Stimulated activated CD4-positive, alpha-beta T cell treated with anti-CD3 and anti-CD28 coated beads, TNF-alpha, amount 100 ng/mL, for 24 hours (primary cell): ENCODE measurements at regions not wholly inside any gene's neighbourhood (a gene's known extent, or its start where the extent isn't known, plus 50 kb on each side); places are given as distances from the start of the nearest gene placed in this dataset.

ENCODE experiments used
- DNase-seq, 3 experiments: peaks; one replicate each; pipeline ENCODE4 v3.0.0-alpha.2; 2020; ENCODE audit warnings: low read depth in 3 of 3

GRCh38 chr13:70662231-70662940, 554.1 kb upstream of the KLHL1 start:
- DNase-seq = no peak

DNA sequence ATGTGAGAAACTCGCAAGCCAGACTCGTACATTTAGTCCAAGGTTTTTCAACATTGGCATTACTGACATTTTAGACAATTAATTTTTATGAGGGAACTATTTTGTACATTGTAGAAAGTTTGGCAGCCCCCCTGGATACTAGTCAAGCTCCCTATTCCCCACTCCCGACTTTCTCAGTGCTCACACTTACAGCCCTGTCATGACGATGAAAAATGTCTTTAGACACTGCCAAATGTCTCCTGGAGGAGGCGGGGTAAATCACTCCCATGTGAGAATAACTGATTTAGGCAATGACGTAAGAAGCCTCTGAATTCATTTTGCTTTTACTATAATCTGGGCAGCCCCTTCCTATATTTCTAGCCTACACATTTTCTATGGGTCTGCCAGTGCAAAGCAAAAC, 535.8 kb upstream of the KLHL1 start:
- no peak for DNase-seq

DNA sequence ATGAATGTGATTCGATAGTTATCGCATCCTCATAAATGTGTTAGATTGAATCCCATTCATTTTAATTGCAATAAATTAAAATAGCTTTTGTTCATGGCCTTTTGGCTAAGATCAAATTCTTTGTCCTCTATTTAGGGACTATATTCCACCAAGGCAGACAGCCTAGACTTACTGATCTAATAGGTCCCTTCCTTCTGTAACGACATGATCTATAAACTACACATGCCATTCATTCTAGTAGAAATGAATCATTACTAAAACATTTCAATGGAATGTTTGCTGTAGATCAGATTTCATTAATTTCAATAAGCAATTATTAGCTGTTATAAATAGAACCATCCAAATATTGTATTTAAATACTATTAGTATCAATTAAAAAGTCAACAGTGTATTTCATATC, 526.6 kb upstream of the KLHL1 start:
- no peak for DNase-seq

GRCh38 chr13:70630247-70630646, 522.0 kb upstream of the KLHL1 start:
- no peak for DNase-seq

DNA sequence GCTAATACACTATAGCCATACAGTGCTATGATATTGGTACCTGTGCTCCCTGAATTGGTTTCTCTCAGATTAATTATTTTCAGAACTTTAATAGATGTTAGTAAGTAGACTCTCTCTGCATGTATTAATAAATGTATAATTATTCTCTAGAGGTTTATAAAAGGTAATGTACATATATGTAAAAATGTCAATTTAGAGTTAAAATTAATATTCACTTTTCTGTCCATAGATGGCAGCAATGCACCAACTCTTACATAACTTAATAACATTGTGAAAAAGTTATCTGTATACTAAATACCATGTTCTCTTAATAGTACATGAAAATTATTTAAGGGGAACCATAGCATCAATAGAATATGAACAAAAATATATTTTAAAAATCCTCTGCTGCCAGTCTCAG, 515.0 kb upstream of the KLHL1 start:
- DNase-seq = no peak

GRCh38 chr13:70622796-70623195, 514.5 kb upstream of the KLHL1 start:
- DNase-seq = no peak

DNA sequence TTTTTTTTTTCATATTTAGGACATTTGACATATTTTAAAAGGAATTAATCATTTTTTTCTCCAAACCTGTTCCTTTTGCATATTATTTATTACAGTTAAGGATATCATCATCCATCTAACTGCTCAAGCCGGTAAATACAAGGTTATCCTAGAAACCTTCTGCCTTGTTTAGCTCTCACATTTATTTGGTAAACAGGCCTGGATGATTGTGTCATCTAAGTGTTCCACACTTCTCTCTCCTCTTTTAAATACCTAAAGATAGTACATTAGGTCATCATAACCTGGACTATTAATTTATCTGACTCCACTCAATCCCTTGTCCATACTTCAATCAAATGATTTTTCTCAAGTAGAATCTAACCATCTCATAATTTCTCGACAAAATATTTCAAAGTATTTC, 511.7 kb upstream of the KLHL1 start:
- no peak for DNase-seq

GRCh38 chr13:70616847-70617246, 508.6 kb upstream of the KLHL1 start:
- no peak for DNase-seq

- no peak for DNase-seq
Measured at GRCh38 chr13:70613295-70613694, 505.0 kb upstream of the KLHL1 start.

DNA sequence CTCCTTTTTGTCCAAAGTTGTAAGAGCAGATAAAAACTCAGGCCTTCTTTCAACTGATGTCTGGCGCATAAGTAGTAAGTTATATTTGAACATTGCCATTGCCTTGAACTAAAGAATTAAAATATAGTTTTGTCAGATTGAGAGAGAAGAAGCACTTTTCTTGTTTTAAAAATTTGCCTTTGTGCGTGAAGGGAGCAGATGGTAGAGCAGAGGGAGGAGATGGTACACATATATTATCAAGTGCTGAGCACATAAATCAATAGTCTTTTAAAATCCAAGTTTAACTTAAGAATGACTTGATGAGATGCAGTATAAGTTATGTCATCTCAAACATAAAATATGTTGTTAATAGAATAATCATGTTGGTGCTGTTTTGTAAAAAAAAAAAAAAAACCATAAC, 504.6 kb upstream of the KLHL1 start:
- DNase-seq = no peak

DNA sequence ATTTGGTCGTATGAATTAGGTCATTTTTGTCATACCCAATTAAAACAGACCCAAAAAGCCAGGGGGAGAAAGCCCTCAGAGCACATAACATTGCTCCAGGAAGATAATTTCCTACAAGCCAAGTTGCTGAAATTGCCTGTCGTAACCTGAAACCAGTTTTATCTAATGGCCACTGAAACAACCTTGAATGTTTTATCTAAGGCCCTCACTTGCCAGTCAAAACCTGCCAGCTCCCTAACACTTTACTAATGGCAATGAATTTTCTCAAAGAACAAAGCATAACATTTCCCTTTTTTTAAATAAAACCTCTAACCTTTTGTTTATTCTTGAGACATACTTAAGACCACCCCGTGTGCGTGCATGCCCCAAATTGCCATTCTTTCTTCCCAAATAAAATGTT, 496.2 kb upstream of the KLHL1 start:
- no peak for DNase-seq

DNA sequence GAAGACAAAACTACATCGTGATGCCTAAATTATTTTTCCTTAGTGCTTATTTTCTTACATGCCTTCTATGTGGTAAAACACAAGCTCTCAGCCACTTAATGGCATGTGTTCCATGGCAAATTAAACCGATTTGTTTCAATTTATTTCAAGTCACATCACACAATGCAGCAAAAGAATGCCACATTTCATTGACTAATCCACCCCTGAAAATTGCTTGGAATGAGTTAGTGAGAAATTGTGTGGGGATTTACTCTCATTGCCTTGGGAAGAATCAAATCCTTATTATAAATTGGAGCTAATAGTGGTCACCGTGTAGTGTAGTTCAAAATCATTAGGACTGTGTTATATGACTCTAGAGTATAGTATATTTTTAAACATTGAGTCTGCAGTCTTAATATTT, 485.5 kb upstream of the KLHL1 start:
- DNase-seq = no peak

- no peak for DNase-seq
Measured at GRCh38 chr13:70585109-70585508, 476.9 kb upstream of the KLHL1 start.

GRCh38 chr13:70580825-70581224, 472.6 kb upstream of the KLHL1 start:
- no peak for DNase-seq

- DNase-seq = no peak
Measured at GRCh38 chr13:70579941-70580340, 471.7 kb upstream of the KLHL1 start.

- no peak for DNase-seq
Measured at GRCh38 chr13:70571221-70571620, 463.0 kb upstream of the KLHL1 start.

GRCh38 chr13:70568571-70568970, 460.3 kb upstream of the KLHL1 start:
- DNase-seq = no peak

- DNase-seq = no peak
Measured at GRCh38 chr13:70544706-70545105, 436.5 kb upstream of the KLHL1 start.

DNA sequence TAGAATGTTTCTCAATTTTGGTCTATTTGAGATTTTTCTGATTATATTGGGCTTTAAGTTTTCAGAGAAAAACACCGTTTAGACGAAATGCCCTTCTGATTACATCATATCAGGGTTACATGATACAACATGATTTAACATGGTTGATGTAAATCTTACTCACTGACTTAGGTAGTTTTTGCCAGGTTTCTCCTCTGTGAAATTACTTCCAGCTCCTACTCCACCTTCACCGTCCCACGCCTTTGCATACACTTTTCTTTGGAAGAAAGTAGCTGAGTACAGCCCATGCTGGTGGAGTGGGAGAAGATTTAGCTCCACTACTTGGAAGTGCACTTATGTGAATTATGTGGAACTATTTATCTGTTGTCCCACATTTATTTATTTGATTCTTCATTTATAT, 433.2 kb upstream of the KLHL1 start:
- DNase-seq = no peak

GRCh38 chr13:70534466-70534865, 426.2 kb upstream of the KLHL1 start:
- DNase-seq = no peak

DNA sequence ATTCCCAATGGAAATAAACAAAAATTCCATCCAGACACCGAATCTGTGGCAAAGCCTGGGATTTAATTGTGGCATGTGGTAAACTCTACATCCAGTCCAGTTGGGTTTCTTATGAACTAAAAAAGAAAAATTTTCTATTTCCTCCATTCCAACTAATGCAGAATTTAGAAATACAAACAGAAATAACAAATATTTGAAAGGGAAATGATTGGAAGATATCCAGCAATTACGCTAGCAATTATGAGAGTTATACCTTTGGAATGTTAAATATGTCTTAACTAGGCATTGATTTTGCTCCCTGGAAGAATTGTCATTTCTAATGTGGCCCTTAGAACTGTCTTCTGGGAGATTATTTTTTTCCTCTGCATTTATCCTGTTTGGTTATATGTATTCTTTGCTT, 421.4 kb upstream of the KLHL1 start:
- DNase-seq = no peak

DNA sequence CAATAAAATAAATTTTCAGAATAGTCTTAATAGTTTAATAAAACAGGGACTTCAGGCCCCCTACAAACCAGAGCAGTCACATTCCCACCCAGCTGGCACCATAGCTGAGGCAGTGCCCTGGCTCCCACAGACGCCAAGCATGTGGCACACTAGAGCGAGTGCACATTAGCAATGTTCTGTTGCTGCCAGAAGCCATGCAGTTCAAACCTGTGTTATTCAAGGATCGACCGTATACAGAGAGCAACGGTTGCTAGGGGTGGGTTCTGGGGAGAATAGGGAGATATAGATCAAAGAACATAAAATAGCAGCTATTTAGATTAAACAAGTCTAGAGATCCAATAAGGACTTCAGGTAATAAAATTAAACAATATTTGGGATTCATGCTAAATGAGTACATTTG, 419.3 kb upstream of the KLHL1 start:
- DNase-seq = no peak

DNA sequence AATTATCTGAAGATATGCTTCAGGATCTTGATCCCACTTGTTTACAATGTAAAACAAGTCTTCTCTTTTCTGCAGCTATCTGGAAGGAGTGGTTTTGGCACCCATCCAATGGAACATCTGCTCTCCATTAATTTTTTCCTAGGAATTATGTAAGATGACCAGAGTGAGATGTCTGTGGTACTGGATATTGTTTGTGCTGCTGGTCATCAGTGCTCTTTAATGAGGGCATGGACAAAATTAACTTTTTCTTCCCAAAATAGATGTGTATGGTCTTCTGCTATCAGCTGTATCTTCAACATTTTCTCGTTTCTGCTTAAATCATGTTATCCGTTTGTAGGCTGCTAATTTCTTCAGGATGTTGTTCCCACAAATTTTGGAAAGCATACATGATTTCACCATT, 415.4 kb upstream of the KLHL1 start:
- no peak for DNase-seq

DNA sequence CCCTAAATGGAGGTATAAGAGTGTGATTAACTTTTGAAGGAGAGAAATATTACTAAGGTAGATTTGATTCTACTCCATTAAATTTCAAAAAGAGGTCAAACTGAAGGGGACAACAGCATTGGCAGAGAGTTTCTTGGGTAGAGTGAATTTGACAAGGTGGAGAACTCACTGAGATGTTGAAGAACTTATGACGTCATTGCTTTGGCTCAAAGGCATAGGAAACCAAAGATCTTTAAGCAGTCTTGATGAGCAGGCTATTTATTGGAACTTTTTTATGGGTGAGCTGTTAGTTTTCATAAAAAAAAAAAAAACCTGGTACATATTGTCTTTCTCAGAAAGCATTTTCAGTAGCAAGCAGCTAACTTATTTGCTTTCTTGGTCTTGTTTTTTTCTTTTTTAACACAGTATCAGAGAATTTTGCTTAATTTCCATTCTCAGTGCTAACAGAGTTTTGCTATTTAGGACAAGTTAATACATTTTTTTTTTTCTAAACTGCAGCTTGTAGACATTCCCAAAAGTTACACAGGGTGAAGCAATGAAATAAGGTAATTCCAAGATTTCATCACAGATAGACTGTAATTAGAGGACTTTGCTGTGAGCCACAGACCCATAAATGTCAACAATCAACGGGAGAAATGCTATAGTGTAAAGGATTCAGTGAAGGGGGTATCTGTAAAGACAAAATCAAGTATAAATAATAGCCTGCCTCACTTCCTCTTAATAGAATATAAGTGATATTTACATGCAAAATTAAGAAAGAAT, 412.2 kb upstream of the KLHL1 start:
- DNase-seq = no peak
